BLaER1 (cell line): ENCODE measurements at regions not wholly inside any gene's neighbourhood (a gene's known extent, or its start where the extent isn't known, plus 50 kb on each side); places are given as distances from the start of the nearest gene placed in this dataset.

Experiments used
- H3K27ac ChIP-seq: shearing (Covaris generic); formaldehyde crosslinking; 2 replicates; pipeline ENCODE4 v1.8.1; 2022
- H3K27me3 ChIP-seq: shearing (Covaris generic); formaldehyde crosslinking; 2 replicates; pipeline ENCODE4 v1.8.1; 2022
- H3K36me3 ChIP-seq: shearing (Covaris generic); formaldehyde crosslinking; 2 replicates; pipeline ENCODE4 v1.8.1; 2022
- H3K4me1 ChIP-seq: shearing (Covaris generic); formaldehyde crosslinking; 2 replicates; pipeline ENCODE4 v1.8.1; 2022
- H3K4me2 ChIP-seq: shearing (Covaris generic); formaldehyde crosslinking; 2 replicates; pipeline ENCODE4 v1.8.1; 2022
- H3K4me3 ChIP-seq: shearing (Covaris generic); formaldehyde crosslinking; 2 replicates; pipeline ENCODE4 v1.8.1; 2022
- H3K9ac ChIP-seq: shearing (Covaris generic); formaldehyde crosslinking; 2 replicates; pipeline ENCODE4 v1.8.1; 2022
- H3K9me3 ChIP-seq: shearing (Covaris generic); formaldehyde crosslinking; 2 replicates; pipeline ENCODE4 v1.8.1; 2022
- H4K20me1 ChIP-seq: shearing (Covaris generic); formaldehyde crosslinking; 2 replicates; pipeline ENCODE4 v1.8.1; 2022
- Cebpa-rat ChIP-seq: shearing (Covaris generic); IDR thresholded peaks from 2 replicates; pipeline ENCODE4 v1.8.1; 2022

- Histone ChIP-seq H4K20me1 (no peaks in the 10 kb centered on the region), H3K4me1 (no peaks in the 10 kb centered on the region), H3K9me3 (no peaks in the 10 kb centered on the region), H3K4me2 (no peak overlapping the region), H3K27ac (no peak overlapping the region), H3K36me3 (no peaks in the 10 kb centered on the region), H3K4me3 (no peak overlapping the region), H3K27me3 (no peaks in the 10 kb centered on the region), H3K9ac (no peak overlapping the region)
- no peak for TF ChIP-seq Cebpa-rat
These were observed 95.4 kb upstream of the PDE10A start for GRCh38 chr6:165758441-165758840.

DNA sequence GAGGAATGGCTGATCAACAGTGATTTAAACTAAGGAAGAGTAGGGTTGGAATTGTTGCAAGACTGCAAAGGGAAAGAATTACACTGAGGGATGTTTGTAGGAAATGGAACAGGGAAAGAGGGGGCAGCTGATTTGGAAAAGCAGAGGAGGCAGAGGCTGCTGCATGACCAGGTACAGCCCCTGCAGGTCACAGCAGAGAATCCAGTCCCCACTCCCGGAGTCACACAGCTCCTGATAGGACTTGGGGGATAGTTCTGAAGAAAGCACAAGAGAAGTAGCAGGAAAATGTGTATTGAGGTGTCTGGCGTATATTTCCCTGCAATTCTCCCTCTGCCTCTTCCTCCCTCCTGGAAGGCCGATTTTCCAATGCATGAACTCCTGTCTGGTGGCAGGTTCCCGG, 92.5 kb upstream of the PDE10A start:
- Histone ChIP-seq H3K9me3 (no peaks in the 10 kb centered on the region), H3K4me3 (no peak overlapping the region), H4K20me1 (no peaks in the 10 kb centered on the region), H3K4me2 (no peak overlapping the region), H3K27ac (no peak overlapping the region), H3K36me3 (no peaks in the 10 kb centered on the region), H3K9ac (no peak overlapping the region), H3K4me1 (no peaks in the 10 kb centered on the region), H3K27me3 (no peaks in the 10 kb centered on the region)
- TF ChIP-seq Cebpa-rat = no peak

DNA sequence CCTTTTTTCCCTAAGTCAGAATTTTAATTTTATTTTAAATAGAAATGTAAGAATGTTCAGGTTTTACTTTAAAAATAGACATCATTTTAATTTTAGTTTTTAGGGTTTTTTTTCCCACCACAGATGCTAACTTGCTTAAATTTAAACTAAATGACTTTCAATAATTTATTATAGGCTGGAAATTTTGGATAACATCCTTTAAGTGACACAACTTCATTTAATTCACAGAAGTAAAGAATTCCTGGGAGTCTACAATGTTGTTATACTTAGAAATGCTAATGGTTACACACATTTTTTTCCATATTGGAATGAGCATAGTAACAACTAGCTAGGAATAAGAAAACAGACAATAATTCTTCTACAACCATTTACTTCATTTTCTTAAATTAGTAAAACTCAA, 90.5 kb upstream of the PDE10A start:
- Histone ChIP-seq H3K4me2 (no peak overlapping the region), H3K27ac (no peak overlapping the region), H3K9me3 (no peaks in the 10 kb centered on the region), H3K36me3 (no peaks in the 10 kb centered on the region), H3K9ac (no peak overlapping the region), H3K27me3 (no peaks in the 10 kb centered on the region), H3K4me1 (no peaks in the 10 kb centered on the region), H3K4me3 (no peak overlapping the region), H4K20me1 (no peaks in the 10 kb centered on the region)
- no peak for TF ChIP-seq Cebpa-rat

DNA sequence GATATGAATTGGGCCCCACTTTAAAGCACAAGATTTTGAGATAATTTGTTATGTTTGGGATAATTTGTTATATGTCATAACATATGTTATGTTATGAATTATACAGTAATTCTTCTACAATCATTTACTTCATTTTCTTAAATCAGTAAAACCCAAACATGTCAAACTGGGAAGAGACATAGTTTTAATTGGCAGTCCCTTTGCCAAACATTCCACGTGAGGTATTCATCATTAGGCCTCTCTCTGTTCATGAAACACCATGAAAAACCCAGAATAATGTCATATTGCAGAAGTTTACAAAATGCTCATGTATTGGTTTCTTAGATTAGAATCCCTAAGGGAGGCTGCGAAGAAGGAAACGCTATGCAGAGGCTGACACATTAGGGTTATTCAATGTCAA, 89.4 kb upstream of the PDE10A start:
- H3K36me3 ChIP-seq = no peaks in the 10 kb centered on the region
- no peak overlapping the region for H3K4me2 ChIP-seq
- no peak overlapping the region for H3K9ac ChIP-seq
- no peaks in the 10 kb centered on the region for H3K9me3 ChIP-seq
- H4K20me1 ChIP-seq = no peaks in the 10 kb centered on the region
- TF ChIP-seq Cebpa-rat = no peak
- no peaks in the 10 kb centered on the region for H3K4me1 ChIP-seq
- H3K27ac ChIP-seq = no peak overlapping the region
- H3K27me3 ChIP-seq = no peaks in the 10 kb centered on the region
- H3K4me3 ChIP-seq = no peak overlapping the region

GRCh38 chr6:165751486-165751885, 88.4 kb upstream of the PDE10A start:
- no peak overlapping the region for H3K4me2 ChIP-seq
- no peak overlapping the region for H3K9ac ChIP-seq
- H3K36me3 ChIP-seq = no peaks in the 10 kb centered on the region
- no peaks in the 10 kb centered on the region for H4K20me1 ChIP-seq
- no peak overlapping the region for H3K27ac ChIP-seq
- H3K9me3 ChIP-seq = no peaks in the 10 kb centered on the region
- no peak for TF ChIP-seq Cebpa-rat
- no peak overlapping the region for H3K4me3 ChIP-seq
- H3K27me3 ChIP-seq = no peaks in the 10 kb centered on the region
- no peaks in the 10 kb centered on the region for H3K4me1 ChIP-seq

DNA sequence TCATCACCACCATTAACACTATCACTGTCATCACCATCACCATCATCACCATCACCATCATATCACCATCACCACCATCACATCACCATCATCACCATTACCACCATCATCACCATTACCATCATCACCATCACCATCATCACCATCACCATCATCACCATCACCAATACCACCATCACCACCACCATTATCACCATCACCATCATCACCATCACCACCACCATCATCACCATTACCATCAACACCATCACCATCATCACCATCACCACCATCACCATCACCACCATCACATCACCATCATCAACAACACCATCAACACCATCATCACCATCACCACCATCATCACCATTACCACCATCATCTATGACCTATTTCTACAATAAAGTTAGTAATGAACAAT, 86.1 kb upstream of the PDE10A start:
- Histone ChIP-seq H4K20me1 (no peaks in the 10 kb centered on the region), H3K9me3 (no peaks in the 10 kb centered on the region), H3K9ac (no peak overlapping the region), H3K4me2 (no peak overlapping the region), H3K4me1 (no peaks in the 10 kb centered on the region), H3K36me3 (no peaks in the 10 kb centered on the region), H3K27ac (no peak overlapping the region), H3K4me3 (no peak overlapping the region), H3K27me3 (no peaks in the 10 kb centered on the region)
- TF ChIP-seq Cebpa-rat = no peak

GRCh38 chr6:165748390-165748789, 85.3 kb upstream of the PDE10A start:
- H4K20me1 ChIP-seq = no peaks in the 10 kb centered on the region
- H3K9ac ChIP-seq = no peak overlapping the region
- no peak overlapping the region for H3K4me3 ChIP-seq
- H3K9me3 ChIP-seq = no peaks in the 10 kb centered on the region
- no peaks in the 10 kb centered on the region for H3K4me1 ChIP-seq
- no peak for TF ChIP-seq Cebpa-rat
- H3K27me3 ChIP-seq = no peaks in the 10 kb centered on the region
- no peak overlapping the region for H3K4me2 ChIP-seq
- H3K36me3 ChIP-seq = no peaks in the 10 kb centered on the region
- H3K27ac ChIP-seq = no peak overlapping the region

- Histone ChIP-seq H3K9me3 (no peaks in the 10 kb centered on the region), H3K9ac (no peak overlapping the region), H4K20me1 (no peaks in the 10 kb centered on the region), H3K4me1 (no peaks in the 10 kb centered on the region), H3K27ac (no peak overlapping the region), H3K4me2 (no peak overlapping the region), H3K4me3 (no peak overlapping the region), H3K36me3 (no peaks in the 10 kb centered on the region), H3K27me3 (no peaks in the 10 kb centered on the region)
- TF ChIP-seq Cebpa-rat = no peak
These were observed 84.9 kb upstream of the PDE10A start for GRCh38 chr6:165747963-165748362.

- Histone ChIP-seq H3K36me3 (no peaks in the 10 kb centered on the region), H3K27me3 (no peaks in the 10 kb centered on the region), H3K9me3 (no peaks in the 10 kb centered on the region), H3K4me1 (no peaks in the 10 kb centered on the region), H3K27ac (no peak overlapping the region), H3K9ac (no peak overlapping the region), H4K20me1 (no peaks in the 10 kb centered on the region), H3K4me3 (no peak overlapping the region), H3K4me2 (no peak overlapping the region)
- no peak for TF ChIP-seq Cebpa-rat
These were observed 83.3 kb upstream of the PDE10A start for GRCh38 chr6:165746331-165746730.

GRCh38 chr6:165745492-165745891, 82.5 kb upstream of the PDE10A start:
- no peak for TF ChIP-seq Cebpa-rat
- no peak overlapping the region for H3K9ac ChIP-seq

DNA sequence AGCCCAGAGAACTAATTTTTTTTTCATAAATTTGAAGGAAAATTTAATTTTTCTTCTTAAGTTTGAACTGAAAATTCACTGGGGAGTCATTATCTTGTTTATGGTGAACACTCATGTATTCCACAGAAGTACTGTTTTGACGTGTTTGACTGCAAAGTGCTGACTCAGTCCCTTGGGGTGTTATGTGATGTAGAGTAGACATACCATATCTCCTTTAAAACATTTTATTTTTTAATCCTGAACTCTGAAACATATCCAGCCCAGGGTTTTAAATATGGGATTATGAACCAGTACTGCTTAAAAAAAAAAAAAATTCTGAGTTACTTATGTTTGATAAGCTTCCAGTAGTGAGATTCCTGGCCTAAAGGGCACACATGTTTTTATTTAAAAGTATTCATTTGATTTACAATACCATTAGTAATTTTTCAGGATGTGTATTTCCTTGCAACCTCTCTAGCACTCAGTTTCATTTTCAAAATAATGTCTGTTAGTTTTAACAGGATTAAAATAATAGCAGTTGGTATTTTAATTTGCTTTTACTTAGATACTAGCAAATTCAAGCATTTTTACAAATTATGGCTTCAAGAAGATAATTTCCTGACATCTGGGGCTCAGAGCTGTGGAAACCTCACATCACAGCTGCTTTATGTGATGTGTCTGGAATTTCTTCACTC, 81.7 kb upstream of the PDE10A start:
- no peaks in the 10 kb centered on the region for H3K36me3 ChIP-seq
- H4K20me1 ChIP-seq = no peaks in the 10 kb centered on the region
- no peaks in the 10 kb centered on the region for H3K9me3 ChIP-seq
- no peaks in the 10 kb centered on the region for H3K27me3 ChIP-seq
- TF ChIP-seq Cebpa-rat = no peak
- no peak overlapping the region for H3K4me2 ChIP-seq
- H3K9ac ChIP-seq = no peak overlapping the region
- no peaks in the 10 kb centered on the region for H3K4me1 ChIP-seq
- H3K4me3 ChIP-seq = no peak overlapping the region
- H3K27ac ChIP-seq = no peak overlapping the region

More at GRCh38 chr6:165745492-165745891, 82.5 kb upstream of the PDE10A start:
- H3K4me2 ChIP-seq = no peak overlapping the region
- no peaks in the 10 kb centered on the region for H4K20me1 ChIP-seq
- H3K9me3 ChIP-seq = no peaks in the 10 kb centered on the region
- H3K36me3 ChIP-seq = no peaks in the 10 kb centered on the region
- H3K4me3 ChIP-seq = no peak overlapping the region
- no peak overlapping the region for H3K27ac ChIP-seq
- no peaks in the 10 kb centered on the region for H3K27me3 ChIP-seq
- no peaks in the 10 kb centered on the region for H3K4me1 ChIP-seq
